NCI-H1092 treated with DMSO at 0.1 percent for 48 hours (cell line): ENCODE measurements at regions not wholly inside any gene's neighbourhood (a gene's known extent, or its start where the extent isn't known, plus 50 kb on each side); places are given as distances from the start of the nearest gene placed in this dataset.
"Not testable (repeated sequence)": the region's sequence is repeated elsewhere in the genome, so short reads cannot be mapped to it uniquely, and the experiment has no call there.

Source experiments
- DNase-seq: peaks from one replicate; lab custom pipeline; 2025; lab: John Stamatoyannopoulos, UW

- DNase-seq = no peak
These were observed 76.5 kb downstream of the ARL5B start for GRCh38 chr10:18735711-18736110.

- no peak for DNase-seq
These were observed 78.0 kb downstream of the ARL5B start for GRCh38 chr10:18737236-18737635.

GRCh38 chr10:18737841-18738240 lies 78.6 kb downstream of the ARL5B start:
- DNase-seq = no peak

GRCh38 chr10:18738835-18739234 lies 79.6 kb downstream of the ARL5B start:
- DNase-seq = no peak

- DNase-seq = no peak
These were observed 84.7 kb downstream of the ARL5B start for GRCh38 chr10:18743926-18744325.

- no peak for DNase-seq
These were observed 94.2 kb downstream of the ARL5B start for GRCh38 chr10:18753312-18753895.

GRCh38 chr10:18759575-18759974 lies 100.3 kb downstream of the ARL5B start:
- no peak for DNase-seq

GRCh38 chr10:18760836-18761235 lies 101.6 kb downstream of the ARL5B start:
- no peak for DNase-seq

GRCh38 chr10:18767981-18768380 lies 108.8 kb downstream of the ARL5B start:
- no peak for DNase-seq

- DNase-seq = no peak
These were observed 113.9 kb downstream of the ARL5B start for GRCh38 chr10:18773180-18773579.

GRCh38 chr10:18777258-18777657 lies 118.0 kb downstream of the ARL5B start:
- no peak for DNase-seq

GRCh38 chr10:18786478-18786877 lies 127.2 kb downstream of the ARL5B start:
- no peak for DNase-seq

- peak; percentile 0 for DNase-seq
These were observed 134.7 kb downstream of the ARL5B start for GRCh38 chr10:18793951-18794350.

- DNase-seq = no peak
These were observed 136.3 kb downstream of the ARL5B start for GRCh38 chr10:18795549-18795948.

GRCh38 chr10:18797286-18797685 lies 138.1 kb downstream of the ARL5B start:
- no peak for DNase-seq

- DNase-seq = no peak
These were observed 162.9 kb downstream of the ARL5B start for GRCh38 chr10:18822156-18822555.

- DNase-seq = no peak
These were observed 170.0 kb downstream of the ARL5B start for GRCh38 chr10:18829259-18829658.

GRCh38 chr10:18830277-18830676 lies 171.0 kb downstream of the ARL5B start:
- DNase-seq = no peak

GRCh38 chr10:18856623-18857022 lies 192.0 kb upstream of the MALRD1 start:
- not testable (repeated sequence) for DNase-seq

- DNase-seq = no peak
These were observed 188.9 kb upstream of the MALRD1 start for GRCh38 chr10:18859659-18860058.

GRCh38 chr10:18860186-18860585 lies 188.4 kb upstream of the MALRD1 start:
- DNase-seq = no peak

GRCh38 chr10:18860631-18861240 lies 187.9 kb upstream of the MALRD1 start:
- no peak for DNase-seq

- no peak for DNase-seq
These were observed 187.2 kb upstream of the MALRD1 start for GRCh38 chr10:18861382-18861781.

GRCh38 chr10:18866852-18867251 lies 181.7 kb upstream of the MALRD1 start:
- no peak for DNase-seq
